Right lobe of liver (tissue), 4 donors: ENCODE measurements at regions not wholly inside any gene's neighbourhood (a gene's known extent, or its start where the extent isn't known, plus 50 kb on each side); places are given as distances from the start of the nearest gene placed in this dataset.

Source experiments
- POLR2A ChIP-seq: fragments of 450-650 bp; IDR thresholded peaks from one replicate; pipeline ENCODE4 v1.6.1; 2017; ENCODE audit warnings: antibody characterized with exemption, mild to moderate bottlenecking
- TF ChIP-seq, protein P1 (sequence below), 4 donors: fragments of 200-600 bp in 3 of 4; fragments of 450-650 bp in 1 of 4; IDR thresholded peaks; one replicate each; pipeline versions ENCODE4 v1.5.1 to v1.8.0; 2016 to 2022; ENCODE audit warnings: antibody characterized with exemption in 4 of 4, mild to moderate bottlenecking in 2 of 4
- donor health status: DM: no; HTN: no; CAD: no.
- donor health status: DM: no; HTN: no; CAD: no.
- donor health status: DM: no; HTN: yes; CAD: no.

DNA sequence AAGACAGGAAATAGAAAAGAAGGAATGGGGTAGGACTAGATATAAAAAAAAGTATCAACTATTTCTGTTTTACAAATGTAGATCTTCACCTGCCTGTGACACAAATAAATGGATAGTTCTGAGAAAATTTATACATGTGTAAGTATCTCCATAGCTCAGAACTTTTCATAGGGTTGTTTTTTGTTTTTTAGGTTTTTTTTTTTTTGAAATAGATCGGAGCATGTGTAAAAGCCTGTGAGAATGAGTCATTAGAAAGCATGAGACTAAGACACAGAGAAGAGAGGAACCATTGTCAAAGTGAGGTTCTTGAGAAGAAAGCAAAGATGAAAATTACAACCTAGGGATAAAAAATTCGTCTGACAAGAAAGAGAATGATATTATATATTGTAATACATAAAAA lies 481.6 kb downstream of the PABPC4L start:
- no peak for TF ChIP-seq POLR2A
- TF ChIP-seq, protein P1, sequence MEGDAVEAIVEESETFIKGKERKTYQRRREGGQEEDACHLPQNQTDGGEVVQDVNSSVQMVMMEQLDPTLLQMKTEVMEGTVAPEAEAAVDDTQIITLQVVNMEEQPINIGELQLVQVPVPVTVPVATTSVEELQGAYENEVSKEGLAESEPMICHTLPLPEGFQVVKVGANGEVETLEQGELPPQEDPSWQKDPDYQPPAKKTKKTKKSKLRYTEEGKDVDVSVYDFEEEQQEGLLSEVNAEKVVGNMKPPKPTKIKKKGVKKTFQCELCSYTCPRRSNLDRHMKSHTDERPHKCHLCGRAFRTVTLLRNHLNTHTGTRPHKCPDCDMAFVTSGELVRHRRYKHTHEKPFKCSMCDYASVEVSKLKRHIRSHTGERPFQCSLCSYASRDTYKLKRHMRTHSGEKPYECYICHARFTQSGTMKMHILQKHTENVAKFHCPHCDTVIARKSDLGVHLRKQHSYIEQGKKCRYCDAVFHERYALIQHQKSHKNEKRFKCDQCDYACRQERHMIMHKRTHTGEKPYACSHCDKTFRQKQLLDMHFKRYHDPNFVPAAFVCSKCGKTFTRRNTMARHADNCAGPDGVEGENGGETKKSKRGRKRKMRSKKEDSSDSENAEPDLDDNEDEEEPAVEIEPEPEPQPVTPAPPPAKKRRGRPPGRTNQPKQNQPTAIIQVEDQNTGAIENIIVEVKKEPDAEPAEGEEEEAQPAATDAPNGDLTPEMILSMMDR (IDR thresholded peaks at IDR 0.05), result no peak
